AG10803 (cell line): ENCODE measurements at regions not wholly inside any gene's neighbourhood (a gene's known extent, or its start where the extent isn't known, plus 50 kb on each side); places are given as distances from the start of the nearest gene placed in this dataset.

Source experiments
- DNase-seq: peaks from one replicate; pipeline ENCODE4 v3.0.0; 2010; ENCODE audit warnings: low read depth
- H3K4me3 ChIP-seq: 2 replicates; pipeline ENCODE4 v1.5.1; 2011; ENCODE audit warnings: mild to moderate bottlenecking, low read length, control low read depth
- CTCF ChIP-seq: conservative IDR thresholded peaks from 2 replicates; pipeline ENCODE4 v1.5.1; 2011; ENCODE audit warnings: mild to moderate bottlenecking, low read length, control low read depth, inconsistent platforms

GRCh38 chr1:114316204-114316603, 162.5 kb upstream of the SYT6 start:
- no peak for TF ChIP-seq CTCF
- H3K4me3 ChIP-seq: no peak overlapping the region
- DNase-seq: no peak

GRCh38 chr1:114315631-114316030, 162.0 kb upstream of the SYT6 start:
- no peak for TF ChIP-seq CTCF
- no peak overlapping the region for H3K4me3 ChIP-seq
- DNase-seq: peak; percentile 84

- no peak for TF ChIP-seq CTCF
- DNase-seq: no peak
- no peak overlapping the region for H3K4me3 ChIP-seq
These were observed 160.9 kb upstream of the SYT6 start for GRCh38 chr1:114314576-114314975.

- DNase-seq: peak; percentile 60
- no peak for TF ChIP-seq CTCF
- no peak overlapping the region for H3K4me3 ChIP-seq
These were observed 160.4 kb upstream of the SYT6 start for GRCh38 chr1:114314098-114314497.

GRCh38 chr1:114310695-114311271, 157.1 kb upstream of the SYT6 start:
- no peak overlapping the region for H3K4me3 ChIP-seq
- TF ChIP-seq CTCF: no peak
- DNase-seq: peak; percentile 89

- no peak for DNase-seq
- no peak overlapping the region for H3K4me3 ChIP-seq
- TF ChIP-seq CTCF: no peak
These were observed 149.2 kb upstream of the SYT6 start for GRCh38 chr1:114302821-114303220.

GRCh38 chr1:114299331-114299975, 145.8 kb upstream of the SYT6 start:
- no peak for DNase-seq
- TF ChIP-seq CTCF: peak; percentile 20; the same call in 1 of the 2 replicates
- H3K4me3 ChIP-seq: no peak overlapping the region
